ENCODE measurements at regions not wholly inside any gene's neighbourhood (a gene's known extent, or its start where the extent isn't known, plus 50 kb on each side); places are given as distances from the start of the nearest gene placed in this dataset.

DNA sequence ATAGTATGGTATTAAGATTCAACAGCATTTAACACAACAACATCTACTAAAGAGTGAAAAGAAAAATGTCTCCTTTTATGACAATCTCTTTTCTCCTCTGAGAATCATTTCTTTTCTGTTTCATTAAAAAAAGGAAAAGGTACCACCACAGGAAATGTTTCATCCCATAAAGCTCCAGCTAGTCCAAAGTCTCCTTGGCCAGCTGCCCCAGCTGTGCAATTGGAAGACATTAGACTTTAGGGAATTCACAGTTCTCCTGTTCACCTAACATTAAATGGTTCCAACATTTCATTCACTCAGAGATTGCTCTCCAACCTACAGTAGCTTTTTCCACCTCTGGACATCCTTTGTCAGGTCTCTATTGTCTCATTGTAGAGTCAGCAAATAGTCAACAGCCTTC is 78.7 kb upstream of the YPEL5 start:
- no peak for TF ChIP-seq MYC (IDR thresholded peaks at IDR 0.05; ENCODE audit: low read depth, low read length)
- TF ChIP-seq CTCF (IDR thresholded peaks at IDR 0.05; ENCODE audit: low read depth, low read length) = no peak
- TF ChIP-seq POLR2A (IDR thresholded peaks at IDR 0.05; ENCODE audit: extremely low read depth, insufficient read length) = no peak
- no peak for TF ChIP-seq MAX (IDR thresholded peaks at IDR 0.05; ENCODE audit: low read depth, low read length)
